ENCODE measurements at regions not wholly inside any gene's neighbourhood (a gene's known extent, or its start where the extent isn't known, plus 50 kb on each side); places are given as distances from the start of the nearest gene placed in this dataset.
A peak's percentile ranks its signal among the peaks of the same experiment; 100 is the strongest.

GRCh38 chr2:198424112-198424511 lies 619.7 kb downstream of the PLCL1 start:
- ATAC-seq, result no peak
- DNase-seq (ENCODE audit: low spot score), result no peak
- intact Hi-C loops (cut with DNase I), result no loop called here

DNA sequence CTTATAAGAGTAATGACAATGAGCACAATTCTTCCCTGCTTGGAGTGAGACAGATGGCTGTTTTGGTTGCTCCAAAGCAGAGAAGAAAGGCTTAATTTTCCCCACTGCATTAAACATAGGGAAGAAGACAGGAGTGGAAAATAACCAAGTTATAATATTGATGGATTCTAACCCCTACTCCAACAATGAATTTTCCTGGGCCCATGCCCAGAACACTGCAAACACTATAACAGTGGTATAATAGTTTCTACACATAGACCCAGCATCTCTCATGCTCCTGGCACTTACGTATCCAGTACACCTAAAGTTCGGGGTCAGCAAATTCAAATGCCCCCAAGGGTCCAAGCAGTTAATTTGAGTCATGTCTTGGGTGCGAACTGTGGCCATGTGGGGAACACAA lies 613.4 kb downstream of the PLCL1 start:
- no peak for DNase-seq (ENCODE audit: low spot score)
- intact Hi-C loops (cut with DNase I), result no loop called here
- no peak for ATAC-seq

- intact Hi-C loops (cut with DNase I), result no loop called here
- ATAC-seq (no peak), DNase-seq (ENCODE audit: low spot score) (no peak)
Measured at GRCh38 chr2:198414976-198415375, 610.6 kb downstream of the PLCL1 start.

GRCh38 chr2:198411936-198412335 lies 607.5 kb downstream of the PLCL1 start:
- DNase-seq (ENCODE audit: low spot score), result no peak
- intact Hi-C loops (cut with DNase I), result no loop called here
- ATAC-seq, result no peak

DNA sequence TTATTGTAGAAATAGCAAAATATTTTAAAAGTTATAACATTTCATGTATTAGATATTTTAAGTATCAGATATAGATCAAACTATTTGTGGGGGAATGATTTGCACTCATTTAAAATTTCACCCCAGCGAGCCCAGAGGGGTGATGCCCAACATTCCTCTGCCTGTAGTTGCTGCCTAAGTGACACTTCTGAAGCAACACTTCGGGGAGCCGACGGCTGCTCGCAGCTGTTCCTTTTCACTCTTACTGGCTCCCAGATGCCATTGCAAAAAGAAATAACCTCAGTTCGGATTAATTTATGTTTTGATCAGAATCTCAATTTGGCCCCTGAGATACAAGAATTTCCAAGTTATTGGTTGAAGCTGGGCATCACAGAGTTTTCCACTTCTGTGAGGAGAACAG lies 603.8 kb downstream of the PLCL1 start:
- ATAC-seq (no peak), DNase-seq (ENCODE audit: low spot score) (no peak)
- intact Hi-C loops (cut with DNase I), result no loop called here

GRCh38 chr2:198405311-198405710 lies 600.9 kb downstream of the PLCL1 start:
- ATAC-seq (no peak), DNase-seq (ENCODE audit: low spot score) (no peak)
- intact Hi-C loops (cut with DNase I), result no loop called here

DNA sequence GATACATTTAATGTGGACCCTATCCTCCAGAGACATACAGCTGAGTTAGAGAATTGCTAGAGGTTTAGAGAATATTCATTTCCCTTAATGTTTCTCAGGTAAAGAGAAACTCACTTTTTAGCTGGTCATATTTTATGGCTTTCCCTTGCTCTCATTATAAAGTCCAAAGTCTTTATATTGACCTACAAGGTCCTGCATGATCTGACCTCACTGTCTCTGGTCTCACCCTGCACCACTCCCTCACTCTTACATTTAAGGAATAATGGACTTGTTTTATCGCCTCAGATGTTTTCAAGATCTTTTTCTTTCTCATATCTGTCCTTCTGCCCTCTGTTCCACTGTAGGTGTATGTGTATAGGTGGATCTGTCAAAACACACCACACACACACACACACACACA lies 597.3 kb downstream of the PLCL1 start:
- intact Hi-C loops (cut with DNase I), result no loop called here
- ATAC-seq, result no peak

GRCh38 chr2:198400999-198401398 lies 596.6 kb downstream of the PLCL1 start:
- intact Hi-C loops (cut with DNase I), result no loop called here
- ATAC-seq, result no peak
- DNase-seq (ENCODE audit: low spot score), result no peak

More for the DNA sequence above, 597.3 kb downstream of the PLCL1 start:
- DNase-seq (ENCODE audit: low spot score), result no peak

GRCh38 chr2:198394208-198394607 lies 589.8 kb downstream of the PLCL1 start:
- ATAC-seq (no peak), DNase-seq (ENCODE audit: low spot score) (no peak)
- intact Hi-C loops (cut with DNase I), result no loop called here

GRCh38 chr2:198390670-198391069 lies 586.3 kb downstream of the PLCL1 start:
- no peak for DNase-seq (ENCODE audit: low spot score)
- intact Hi-C loops (cut with DNase I), result no loop called here
- no peak for ATAC-seq

DNA sequence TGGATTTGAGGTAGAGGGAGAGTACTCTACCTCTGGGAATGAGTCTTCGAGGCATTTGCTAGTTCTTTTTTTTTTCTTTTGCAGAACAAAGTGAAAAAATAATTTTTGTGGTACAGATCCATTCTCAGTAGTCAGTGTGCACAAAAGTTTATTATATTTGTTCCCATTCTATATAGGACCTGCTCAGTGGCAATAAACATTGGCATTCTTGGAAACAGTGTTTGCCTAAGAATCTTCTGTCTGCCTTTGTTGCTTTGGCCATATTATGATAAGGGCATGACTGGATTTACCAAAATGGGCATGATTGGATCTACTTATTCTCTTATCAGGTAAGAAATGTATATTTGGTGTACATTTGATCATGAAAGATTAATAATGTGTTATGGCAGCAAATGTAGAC lies 583.3 kb downstream of the PLCL1 start:
- intact Hi-C loops (cut with DNase I), result no loop called here
- ATAC-seq, result no peak
- DNase-seq (ENCODE audit: low spot score), result no peak

DNA sequence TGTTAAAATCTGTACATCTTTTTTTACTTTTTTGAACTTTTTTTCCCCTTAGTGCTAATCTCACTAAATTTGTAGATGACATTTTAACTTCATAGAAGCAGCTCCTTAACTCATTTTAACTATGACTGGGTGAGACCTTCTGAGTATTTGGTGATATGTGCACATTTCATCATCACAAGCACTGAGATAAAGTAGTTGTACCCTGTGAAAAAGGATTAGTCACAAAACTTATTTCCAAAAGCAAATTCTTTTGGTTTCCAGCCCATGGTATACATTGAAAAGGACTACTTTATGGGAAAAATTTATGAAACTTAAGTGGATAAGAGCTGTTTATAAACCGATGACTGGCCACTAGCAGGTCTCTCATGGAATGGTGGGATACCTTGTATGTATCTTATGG lies 581.5 kb downstream of the PLCL1 start:
- intact Hi-C loops (cut with DNase I), result no loop called here
- DNase-seq (ENCODE audit: low spot score), result no peak
- ATAC-seq, result no peak

- no peak for ATAC-seq
- DNase-seq (ENCODE audit: low spot score), result no peak
- intact Hi-C loops (cut with DNase I), result no loop called here
Measured at GRCh38 chr2:198385326-198385725, 580.9 kb downstream of the PLCL1 start.

- no peak for ATAC-seq
- DNase-seq (ENCODE audit: low spot score), result no peak
Measured at GRCh38 chr2:198383392-198383791, 579.0 kb downstream of the PLCL1 start.

DNA sequence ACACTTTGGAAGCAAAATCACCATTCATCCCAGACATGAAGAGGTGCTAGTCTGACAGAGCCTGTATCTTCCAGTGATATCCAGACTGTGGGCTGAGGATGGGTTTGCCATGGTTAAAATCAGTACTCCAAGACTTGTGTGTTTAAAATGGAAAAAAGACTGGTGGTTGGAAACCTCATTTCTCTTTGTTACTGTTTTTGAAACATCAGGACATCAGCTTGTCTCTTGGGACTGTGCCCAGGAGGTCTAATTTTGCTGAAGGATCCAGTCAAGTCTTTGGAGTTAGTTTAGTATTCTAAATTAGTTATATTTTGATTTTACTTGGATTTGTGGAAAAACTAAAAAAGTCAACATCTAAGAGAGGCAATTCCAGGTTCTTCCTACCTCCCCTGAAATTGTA lies 578.4 kb downstream of the PLCL1 start:
- intact Hi-C loops (cut with DNase I), result no loop called here
- DNase-seq (ENCODE audit: low spot score), result no peak
- no peak for ATAC-seq

More at GRCh38 chr2:198383392-198383791, 579.0 kb downstream of the PLCL1 start:
- intact Hi-C loops (cut with DNase I), result no loop called here

- ATAC-seq (no peak), DNase-seq (ENCODE audit: low spot score) (no peak)
- intact Hi-C loops (cut with DNase I), result no loop called here
Measured at GRCh38 chr2:198376677-198377076, 572.3 kb downstream of the PLCL1 start.

GRCh38 chr2:198375083-198375410 lies 570.7 kb downstream of the PLCL1 start:
- intact Hi-C loops (cut with DNase I), result no loop called here
- DNase-seq (ENCODE audit: low spot score) (no peak), ATAC-seq (no peak)

DNA sequence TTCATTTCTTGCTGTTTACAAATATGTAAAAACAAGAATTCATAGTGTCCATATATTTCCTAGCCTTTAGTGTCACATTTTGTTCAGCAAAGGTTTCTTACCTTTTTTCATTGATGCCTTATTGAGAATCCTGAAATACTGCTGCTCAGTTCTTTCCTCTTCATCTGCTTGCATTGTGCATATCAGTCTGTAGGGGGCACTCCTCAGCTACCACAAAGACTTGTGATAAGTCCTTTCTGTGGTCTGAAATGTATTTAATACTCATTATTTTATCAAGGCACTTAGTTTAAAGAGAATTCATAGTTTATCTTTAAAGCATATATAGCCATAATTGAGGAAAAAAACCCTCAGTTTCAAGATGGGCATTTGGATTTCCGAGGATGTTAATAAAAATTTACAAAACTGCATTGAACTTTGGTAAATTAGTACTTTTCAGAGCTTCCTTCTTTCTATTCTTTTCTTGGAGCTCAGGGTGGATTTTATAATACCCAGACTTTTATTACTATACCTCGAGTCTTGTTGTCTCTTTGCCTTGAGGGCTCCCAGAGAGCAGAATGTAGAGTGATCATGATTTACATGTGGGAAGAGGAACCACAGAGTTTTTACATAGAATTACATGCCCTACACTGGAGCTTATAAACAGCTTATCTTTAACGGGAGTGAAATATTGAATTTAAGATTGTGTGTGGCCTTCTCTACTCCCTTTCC lies 570.1 kb downstream of the PLCL1 start:
- intact Hi-C loops (cut with DNase I), result no loop called here
- ATAC-seq, result no peak
- no peak for DNase-seq (ENCODE audit: low spot score)

- peak; percentile 96 for ATAC-seq
- DNase-seq (ENCODE audit: low spot score), result no peak
- intact Hi-C loops (cut with DNase I), result no loop called here
Measured at GRCh38 chr2:198371921-198372543, 567.6 kb downstream of the PLCL1 start.

GRCh38 chr2:198371329-198371728 lies 566.9 kb downstream of the PLCL1 start:
- no peak for ATAC-seq

DNA sequence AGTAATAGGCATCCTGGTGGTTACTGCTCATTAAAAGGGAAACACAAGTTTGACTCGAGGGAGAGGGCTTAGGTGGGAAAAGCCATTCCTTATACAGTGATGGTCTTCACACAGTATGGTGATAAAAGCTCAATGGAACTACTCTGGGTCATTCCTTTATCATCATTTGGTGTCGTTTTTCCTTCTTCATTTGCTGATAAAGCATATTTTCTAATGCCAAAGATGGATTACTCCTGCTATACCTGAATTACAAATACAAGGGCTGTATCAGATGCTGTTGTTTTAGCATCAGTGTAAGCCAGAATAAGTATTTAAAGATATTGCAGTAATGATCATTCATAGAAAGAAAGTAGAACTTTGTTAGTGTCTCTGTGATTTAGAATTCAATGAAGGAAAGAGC lies 563.7 kb downstream of the PLCL1 start:
- no peak for ATAC-seq
- intact Hi-C loops (cut with DNase I), result no loop called here

More at GRCh38 chr2:198371329-198371728, 566.9 kb downstream of the PLCL1 start:
- DNase-seq (ENCODE audit: low spot score), result no peak
- intact Hi-C loops (cut with DNase I), result no loop called here

More for the DNA sequence above, 563.7 kb downstream of the PLCL1 start:
- DNase-seq (ENCODE audit: low spot score), result no peak
